GM18511 (cell line): ENCODE measurements at regions not wholly inside any gene's neighbourhood (a gene's known extent, or its start where the extent isn't known, plus 50 kb on each side); places are given as distances from the start of the nearest gene placed in this dataset.

Experiments used
- ATAC-seq: cut with Tn5 transposase; IDR thresholded peaks from one replicate; pipeline ENCODE4 v1.9.1; 2021; ENCODE audit warnings: mild to moderate bottlenecking, moderate library complexity; ENCODE audit not compliant: unreplicated experiment

DNA sequence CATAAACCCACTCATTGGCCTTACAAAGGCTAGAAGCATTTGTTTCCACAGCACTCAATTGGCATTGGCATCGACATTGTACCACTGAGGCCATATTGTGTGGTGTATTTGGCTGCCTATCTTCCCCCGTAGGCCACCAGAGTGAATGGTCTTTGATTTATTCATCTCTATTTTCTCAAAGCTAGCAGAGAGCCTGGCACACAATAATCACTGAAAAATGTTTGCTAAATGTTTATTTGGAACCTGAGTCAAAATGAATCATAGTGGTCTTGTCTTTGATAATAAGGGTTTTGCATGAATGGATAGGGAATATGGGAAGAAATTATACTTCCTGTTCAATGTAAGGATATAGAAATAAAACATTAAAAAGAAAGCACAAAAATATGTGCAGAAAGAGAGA is 107.3 kb upstream of the SLC8A1 start:
- ATAC-seq: no peak

DNA sequence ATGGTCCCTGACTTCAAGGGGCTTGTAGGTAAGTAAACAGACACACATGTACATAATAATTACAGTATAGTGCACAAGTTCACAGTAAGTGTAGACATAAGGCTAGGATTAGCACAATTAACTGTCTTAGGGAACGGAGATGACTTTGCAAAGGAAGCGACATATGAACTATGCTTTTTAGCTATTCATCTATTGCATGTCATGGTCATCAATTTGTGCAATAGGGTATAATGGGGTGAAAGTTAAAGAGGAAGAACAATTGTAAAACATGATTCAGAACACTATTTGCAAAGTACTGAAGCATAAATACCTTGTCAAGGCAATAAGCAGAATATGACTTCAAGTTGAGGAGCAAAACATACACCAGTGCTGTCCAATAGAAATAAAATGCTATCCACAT is 112.3 kb upstream of the SLC8A1 start:
- ATAC-seq: no peak

DNA sequence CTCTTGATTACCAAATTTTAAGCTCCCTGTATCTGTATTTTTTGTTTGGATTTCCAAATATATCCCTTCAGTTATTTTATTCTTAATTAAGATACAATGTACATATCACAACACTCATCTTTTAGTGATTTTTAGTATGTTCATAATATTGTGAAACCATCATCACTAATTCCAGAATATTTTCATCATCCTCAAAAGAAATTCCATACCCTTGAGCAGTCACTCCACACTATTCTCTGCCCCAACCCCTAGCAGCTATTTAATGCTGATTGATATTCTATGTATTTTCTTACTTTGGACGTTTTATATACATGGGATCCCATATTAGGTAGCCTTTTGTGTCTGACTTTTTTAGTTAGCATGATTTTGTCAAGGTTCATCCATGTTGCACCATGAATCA is 127.4 kb upstream of the SLC8A1 start:
- ATAC-seq: no peak

DNA sequence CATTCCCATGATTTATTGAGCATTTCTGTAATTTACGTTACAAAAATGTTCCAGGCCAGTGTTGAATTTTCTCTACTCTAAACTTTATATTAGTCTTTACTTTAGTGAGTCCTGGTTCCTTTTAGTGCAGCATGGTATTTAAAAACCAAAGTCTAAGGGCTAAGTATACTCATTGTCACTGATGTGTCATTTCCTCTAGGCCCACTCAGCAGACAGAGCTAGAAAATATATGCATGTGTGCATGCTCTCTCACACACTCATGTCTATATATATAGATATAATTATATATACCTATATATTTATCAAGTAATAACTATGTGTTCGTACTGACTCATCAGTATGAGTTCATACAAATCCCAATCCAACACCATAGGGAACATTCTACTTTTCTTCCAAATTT is 132.5 kb upstream of the SLC8A1 start:
- no peak for ATAC-seq

DNA sequence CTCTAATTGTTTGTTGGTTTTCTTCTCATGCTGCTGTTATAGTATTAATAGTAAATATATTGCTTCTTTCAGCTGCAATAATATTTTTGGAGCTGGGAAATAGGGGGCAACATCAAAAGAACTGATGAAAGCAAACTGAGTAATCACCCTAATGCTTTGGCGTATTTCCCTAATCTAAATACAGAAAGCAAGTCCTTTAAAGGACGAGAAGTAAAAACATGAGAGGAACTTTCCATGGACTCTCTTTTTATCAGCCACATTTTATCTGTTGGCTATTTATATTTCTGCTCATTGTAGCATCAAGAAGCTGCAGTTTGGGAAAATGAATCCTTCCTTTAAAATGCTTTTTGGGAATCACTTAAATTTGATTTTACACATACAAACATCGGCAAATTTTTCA is 139.9 kb upstream of the SLC8A1 start:
- no peak for ATAC-seq

DNA sequence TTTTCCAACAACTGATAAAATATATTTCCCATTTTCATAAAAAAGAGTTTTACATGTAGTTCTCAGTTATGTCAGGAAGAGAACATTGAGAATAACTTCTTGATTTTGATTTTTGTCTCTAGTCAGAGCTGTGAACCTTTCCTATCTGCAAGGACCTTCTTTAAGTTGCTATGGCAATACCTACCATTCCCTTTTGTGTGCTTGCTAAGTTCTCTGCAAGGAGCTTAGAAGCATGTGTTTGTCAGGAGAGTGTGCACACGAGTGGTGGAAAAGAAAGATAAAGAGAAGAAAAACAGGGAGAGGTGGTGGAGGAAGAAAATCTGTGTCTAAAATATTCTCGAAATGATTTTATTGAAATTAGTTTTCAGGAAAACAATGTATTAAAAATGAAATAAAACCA is 140.3 kb upstream of the SLC8A1 start:
- ATAC-seq: no peak

DNA sequence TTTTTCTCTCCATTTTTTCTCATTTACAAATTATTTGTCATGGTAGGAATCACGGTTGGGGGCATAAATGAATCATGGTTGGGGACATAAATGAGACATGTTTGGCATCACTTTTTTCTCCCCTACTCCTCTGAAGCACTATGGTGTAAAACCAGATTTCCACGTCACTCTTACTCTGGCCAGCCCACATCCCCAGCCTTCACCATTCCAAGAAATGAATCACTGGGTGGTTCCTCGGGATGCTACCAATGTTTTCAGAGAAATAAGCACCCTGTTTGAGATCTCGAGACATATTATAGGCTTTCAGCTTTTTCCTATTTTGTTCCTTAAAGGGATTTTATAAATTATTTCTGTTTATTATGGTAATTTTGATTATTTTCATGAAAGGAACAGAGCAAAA is 155.0 kb upstream of the SLC8A1 start:
- ATAC-seq: no peak

DNA sequence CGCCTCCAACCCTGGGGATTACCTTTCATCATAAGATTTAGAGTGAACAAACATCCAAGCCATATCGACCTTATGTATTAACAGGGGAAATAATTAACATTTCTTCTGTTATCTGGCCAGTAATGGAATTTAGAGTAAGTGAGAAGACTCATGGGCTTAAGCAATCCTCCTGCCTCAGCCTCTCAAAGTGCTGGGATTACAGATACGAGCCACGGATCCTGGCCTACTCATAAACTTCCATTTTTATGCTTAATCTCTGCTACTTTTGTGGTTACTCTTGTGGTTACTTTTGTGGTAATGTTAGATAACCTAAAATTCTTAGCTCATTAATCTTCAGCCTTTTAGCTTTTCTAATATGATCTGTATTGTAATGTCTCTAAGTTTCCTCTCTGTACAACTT is 159.3 kb upstream of the SLC8A1 start:
- ATAC-seq: no peak

DNA sequence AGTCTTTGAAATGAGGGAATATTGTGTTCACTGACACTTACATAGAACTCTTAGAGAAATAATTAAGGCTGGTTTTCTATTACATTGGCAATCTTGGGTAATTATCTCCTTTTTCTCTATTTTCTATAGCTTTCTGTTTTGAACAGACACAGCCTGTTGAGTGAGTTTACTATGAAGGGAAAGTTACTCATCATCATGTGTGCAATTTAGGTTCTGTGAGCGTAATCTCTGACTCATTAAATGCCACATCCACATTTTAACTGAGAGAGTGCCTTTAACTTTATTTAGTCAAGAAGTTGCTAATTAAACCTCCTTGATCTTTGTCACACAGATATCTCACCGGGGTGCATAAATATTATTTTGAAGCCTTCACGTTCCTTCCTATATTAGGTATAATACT is 174.0 kb upstream of the SLC8A1 start:
- ATAC-seq: no peak

DNA sequence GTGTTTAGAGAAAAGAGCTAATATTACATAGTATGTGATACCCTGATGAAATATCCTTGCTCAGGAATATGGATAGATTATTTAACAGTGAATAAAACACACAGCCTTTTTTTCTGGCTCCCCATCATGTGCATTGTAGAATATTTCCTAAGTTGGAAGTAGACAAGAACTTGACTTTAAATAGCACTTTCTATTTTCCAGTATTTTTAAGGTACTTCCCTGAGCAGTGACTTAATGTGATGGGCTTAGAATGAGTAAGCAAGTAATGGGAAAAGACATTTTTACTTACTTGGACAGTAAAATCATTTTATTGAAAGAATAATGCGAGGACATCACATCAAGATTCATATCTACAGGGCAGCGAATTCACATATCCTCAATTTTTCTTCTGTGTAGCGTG is 176.7 kb upstream of the SLC8A1 start:
- no peak for ATAC-seq

DNA sequence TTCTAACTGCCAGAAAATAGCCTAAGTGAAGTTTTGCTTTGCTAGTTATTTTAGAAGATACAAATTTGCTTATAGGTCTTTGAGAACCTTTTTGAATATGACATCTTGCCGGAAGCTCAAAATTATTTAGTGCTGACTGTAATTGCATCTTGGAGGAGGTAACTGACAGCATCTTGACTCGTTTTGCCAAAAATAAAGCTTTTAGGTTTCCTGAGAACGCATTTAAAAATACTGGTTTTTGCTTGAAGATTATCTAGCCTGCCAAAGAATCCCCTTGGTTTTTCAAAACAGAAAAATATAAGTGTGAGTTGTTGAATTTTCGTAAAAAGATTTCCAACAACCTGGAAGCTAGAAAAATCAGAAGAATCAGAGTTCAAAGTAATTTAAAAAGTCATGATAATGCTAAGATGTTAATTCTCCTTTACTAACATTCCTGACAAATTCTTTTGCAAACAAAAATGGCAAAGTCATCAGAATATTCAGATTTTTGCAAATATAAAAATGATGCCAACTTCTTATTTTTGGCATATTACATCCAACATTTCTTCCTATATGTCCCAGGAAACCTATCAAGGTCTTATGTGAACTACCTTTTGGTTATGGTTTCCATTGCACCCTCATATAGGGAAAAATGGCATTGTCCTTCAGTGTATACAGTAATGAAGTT is 178.0 kb upstream of the SLC8A1 start:
- ATAC-seq: no peak

DNA sequence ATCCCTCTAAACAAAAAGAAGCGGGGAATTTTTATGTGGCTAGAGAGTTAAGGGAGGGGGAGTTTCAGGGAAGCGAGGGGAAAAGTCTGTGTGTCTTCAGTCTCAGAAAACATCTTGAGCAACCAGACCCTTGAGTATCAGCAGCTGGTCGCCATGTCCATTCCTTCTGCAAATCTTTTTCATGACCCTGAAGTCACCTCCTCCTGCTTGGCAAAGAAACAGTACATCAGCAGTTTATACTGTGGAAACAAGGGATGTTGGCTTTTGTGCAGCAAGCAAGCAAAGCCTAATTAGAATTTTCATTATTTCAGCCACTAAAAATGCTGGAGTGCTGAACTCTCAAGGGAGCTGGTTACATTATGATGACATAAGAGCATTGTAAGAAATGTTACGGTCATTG is 187.4 kb upstream of the SLC8A1 start:
- ATAC-seq: no peak

DNA sequence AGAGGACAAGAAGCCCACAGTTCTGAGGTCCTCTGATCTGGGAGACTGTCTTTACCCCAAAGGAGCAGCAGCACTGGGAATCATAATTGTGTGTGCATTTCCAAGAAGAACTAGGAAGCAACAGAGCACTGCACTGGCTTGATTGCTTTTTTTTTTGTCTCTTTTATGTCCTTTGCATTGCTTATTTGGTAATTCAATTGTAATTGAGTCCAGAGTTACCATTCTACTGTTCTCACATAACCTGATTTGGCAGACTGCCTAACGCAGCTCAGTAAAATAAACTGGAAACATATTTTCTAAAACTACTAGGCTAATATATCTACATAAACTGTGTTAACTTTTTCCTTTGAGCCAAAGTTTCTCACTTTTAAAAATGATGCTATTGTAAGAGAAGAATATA is 190.3 kb upstream of the SLC8A1 start:
- no peak for ATAC-seq

DNA sequence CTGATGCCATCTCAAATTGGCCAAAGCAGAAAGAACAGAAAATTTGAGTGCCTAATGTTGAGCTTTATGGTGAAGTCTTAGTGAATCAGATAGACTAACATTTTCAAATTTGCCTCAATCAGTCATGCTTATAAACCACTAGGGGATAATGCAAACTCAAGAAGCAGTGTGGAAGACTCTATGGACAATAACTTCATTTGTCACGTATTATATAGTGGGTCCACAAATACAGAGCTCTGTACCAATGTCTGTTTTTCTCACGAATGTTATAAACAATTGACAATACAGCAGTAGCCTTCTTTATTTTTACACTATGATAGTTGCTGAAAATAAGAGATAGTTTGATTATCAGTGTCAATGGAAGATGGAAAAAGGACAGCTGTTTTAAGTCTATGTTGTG is 190.8 kb upstream of the SLC8A1 start:
- no peak for ATAC-seq

DNA sequence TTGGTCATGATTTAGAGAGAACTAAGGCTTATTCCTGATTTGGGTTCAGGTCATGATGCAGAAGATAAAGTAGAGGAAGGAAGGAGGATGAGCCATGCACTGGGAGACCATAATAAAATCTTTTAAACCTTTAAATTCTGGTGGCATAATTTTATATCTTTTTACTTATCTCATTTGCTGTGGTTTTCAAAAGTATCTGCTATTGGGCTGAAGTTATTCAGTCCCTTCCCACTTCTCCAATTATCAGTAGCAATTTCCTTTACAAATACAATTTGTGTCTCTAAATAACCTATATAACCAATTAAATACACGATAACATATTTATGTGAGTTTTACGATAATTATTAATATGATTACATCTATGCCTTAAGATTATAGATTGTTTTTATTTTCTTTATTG is 194.8 kb upstream of the SLC8A1 start:
- no peak for ATAC-seq

DNA sequence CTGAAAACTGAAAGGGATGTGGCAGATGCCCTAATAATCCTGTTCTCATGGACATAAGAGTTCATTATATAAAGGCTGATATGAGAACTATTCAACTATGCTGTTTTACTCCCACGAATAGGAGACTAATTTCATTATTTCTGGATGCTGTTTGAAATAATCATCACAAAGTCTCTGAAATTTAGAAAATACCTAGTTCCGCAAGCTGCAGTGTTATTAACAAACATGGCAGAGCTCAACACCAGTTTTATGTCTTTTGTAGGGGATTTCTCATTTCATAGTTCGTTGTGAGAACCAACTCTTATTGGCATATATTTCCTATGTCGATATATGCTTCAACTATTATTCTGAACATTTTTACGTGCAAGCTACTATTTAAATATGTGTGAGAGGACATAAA is 200.3 kb upstream of the SLC8A1 start:
- no peak for ATAC-seq

DNA sequence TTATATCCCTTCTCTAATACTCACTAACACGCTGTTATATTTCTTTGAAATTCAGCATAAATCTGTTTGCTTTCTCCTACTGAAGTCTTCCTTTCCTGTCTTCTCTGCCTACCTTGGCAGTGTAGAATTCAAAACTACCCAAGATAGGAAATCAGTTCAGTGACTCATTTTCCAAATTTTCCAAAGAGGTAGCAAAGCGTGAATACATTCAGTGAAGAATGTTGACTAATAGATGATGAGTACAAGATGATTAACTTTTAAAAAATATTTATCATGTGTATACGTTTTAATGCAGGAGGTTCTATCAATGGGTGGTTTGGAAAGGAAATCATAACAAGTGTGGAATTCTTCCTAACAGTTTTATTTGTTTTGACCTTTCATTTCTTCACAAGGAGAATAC is 201.9 kb upstream of the SLC8A1 start:
- ATAC-seq: no peak

DNA sequence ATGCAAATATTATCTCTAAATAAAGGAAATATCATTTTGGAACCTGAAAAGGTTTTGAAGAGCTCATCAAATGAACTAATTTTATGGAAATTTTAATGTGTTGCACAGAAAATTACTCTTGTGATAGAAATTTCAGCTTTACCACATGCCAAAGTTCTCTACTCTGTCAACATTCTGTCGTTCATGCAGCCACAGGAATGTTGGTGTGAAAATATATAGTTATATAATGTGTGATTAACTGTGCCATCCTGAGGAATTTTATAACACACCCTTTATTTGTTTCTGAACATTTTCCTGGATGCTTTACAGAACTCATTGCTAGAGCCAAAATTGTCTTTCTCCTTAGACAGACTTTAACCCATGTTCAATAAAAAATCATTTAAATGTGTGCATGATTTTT is 202.5 kb upstream of the SLC8A1 start:
- no peak for ATAC-seq

DNA sequence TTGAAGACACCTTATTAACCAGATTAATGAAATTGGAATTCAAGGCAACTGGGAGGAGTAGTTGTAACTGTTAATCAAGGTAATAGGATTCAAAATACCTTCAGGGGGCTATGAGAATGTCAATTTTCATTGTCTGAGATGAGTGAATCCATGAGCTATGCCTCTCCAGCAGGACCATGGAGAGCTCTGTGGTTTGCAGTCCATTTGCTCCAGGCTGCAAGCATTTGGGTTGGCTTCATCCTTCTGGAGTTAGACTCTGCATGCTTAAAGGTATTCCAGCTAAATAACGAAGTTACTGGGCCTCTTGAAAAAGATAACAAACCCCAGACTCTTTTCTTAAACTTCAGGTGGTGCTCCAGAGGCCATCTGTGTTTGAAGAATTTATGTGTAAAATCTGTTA is 207.1 kb upstream of the SLC8A1 start:
- ATAC-seq: no peak

DNA sequence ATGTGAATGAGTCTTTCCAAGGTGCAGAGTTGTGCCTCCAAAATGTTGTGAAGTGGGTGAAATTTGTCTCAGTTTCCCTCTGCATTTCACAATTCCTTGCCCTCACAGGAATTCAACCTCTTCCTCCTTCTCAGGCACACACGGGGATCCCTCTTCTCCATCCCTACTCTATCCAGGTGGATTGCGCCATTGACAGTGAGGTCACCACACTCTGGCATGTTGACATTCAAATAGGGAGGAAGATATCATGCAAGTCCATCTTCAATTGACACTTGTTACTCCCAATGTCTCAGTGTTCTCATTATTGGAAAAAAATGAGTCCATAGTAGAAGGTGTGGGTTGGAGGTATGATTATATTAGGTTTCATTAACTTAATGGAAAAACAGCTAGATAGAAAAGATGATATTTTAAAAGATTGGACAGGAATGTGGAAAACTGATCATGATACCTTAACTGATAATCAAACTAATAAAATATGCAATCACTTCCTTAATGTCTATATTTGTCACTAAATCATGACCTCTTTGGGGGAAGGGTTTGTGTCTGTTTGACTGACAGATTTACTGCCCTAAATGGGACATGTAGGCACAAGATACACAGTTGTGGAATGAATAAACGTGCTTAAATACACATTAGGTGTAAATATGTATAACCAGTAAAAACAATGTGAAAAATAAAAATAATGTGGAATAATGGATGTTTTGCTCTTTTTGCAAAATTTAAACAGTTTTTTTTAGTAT is 213.8 kb upstream of the SLC8A1 start:
- ATAC-seq: no peak

DNA sequence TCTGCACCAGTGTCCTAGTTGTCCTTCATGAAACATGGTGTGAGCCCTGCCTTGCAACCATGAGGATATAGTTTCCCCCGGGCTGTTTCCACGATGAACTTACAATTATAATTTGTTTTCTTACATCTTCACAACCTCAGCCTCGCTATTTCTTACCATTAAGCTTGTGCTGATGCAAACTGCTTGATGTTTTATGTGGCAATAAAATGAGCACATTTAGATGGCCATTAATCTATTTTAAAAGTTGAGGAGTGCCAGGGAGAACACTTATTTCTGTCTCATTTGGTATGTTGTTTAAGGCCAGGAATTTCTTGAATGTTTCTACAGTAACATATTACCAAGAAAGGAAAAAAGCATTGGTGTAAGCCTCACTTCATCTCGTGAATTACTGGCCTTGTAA is 214.5 kb upstream of the SLC8A1 start:
- no peak for ATAC-seq

DNA sequence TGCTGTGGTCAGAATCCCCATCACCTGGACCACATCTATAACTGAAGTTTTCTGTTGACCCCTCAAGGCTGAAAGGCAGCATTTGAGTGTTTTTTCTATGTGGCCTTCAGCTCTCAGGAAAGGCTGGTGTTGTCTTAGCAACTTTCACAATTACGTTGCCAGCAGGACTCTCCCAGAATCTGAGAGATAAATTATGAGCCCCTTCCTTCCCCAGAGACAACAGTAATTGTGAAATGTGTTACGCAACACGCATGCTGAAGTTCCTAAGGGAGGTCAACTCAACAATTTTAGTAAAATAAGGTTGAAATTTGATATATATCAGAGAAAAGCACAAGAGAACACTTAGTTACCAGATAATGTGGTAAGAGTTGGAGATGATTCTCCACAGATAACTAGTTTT is 216.5 kb upstream of the SLC8A1 start:
- ATAC-seq: no peak
